GM19463 (cell line): ENCODE measurements at regions not wholly inside any gene's neighbourhood (a gene's known extent, or its start where the extent isn't known, plus 50 kb on each side); places are given as distances from the start of the nearest gene placed in this dataset.
"Not testable (repeated sequence)": the region's sequence is repeated elsewhere in the genome, so short reads cannot be mapped to it uniquely, and the experiment has no call there.

Source experiments
- ATAC-seq: cut with Tn5 transposase; IDR thresholded peaks from one replicate; pipeline ENCODE4 v1.9.1; 2021; ENCODE audit warnings: mild to moderate bottlenecking, moderate library complexity; ENCODE audit not compliant: unreplicated experiment

DNA sequence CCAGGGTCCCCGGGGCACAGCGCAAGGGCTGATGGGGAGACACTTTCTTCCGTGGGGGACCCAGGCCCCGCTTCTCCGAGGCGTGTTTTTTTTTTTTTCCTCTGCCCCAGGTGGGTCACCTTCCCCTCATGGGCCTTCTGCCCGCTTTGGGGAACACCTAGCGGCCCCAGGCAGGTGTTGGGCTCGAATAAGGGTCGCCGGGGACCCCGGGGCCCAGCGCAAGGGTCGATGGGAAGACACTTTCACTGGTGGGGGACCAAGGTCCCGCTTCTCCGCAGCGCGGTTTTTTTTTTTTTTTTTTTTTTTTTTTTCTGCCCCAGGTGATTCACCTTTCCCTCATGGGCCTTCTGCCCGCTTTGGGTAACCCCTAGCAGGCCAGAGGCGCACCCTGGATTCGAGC, 193.8 kb downstream of the POTEG start:
- ATAC-seq, result not testable (repeated sequence)

DNA sequence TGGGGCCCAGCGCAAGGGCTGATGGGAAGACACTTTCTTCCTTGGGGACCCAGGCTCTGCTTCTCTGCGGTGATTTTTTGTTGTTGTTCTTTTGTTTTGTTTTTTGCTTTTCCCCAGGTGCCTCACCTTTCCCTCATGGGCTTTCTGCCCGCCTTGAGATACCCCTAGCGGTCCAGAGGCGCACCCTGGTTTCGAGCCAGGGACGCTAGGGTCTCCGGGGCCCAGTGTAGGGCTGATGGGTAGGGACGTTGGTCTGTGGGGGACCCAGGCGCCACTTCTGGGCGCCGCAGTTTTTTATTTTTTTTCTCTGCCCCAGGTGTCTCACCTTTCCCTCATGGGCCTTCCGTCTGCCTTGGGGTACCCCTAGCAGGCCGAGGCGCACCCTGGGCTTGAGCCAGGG, 192.7 kb downstream of the POTEG start:
- not testable (repeated sequence) for ATAC-seq

DNA sequence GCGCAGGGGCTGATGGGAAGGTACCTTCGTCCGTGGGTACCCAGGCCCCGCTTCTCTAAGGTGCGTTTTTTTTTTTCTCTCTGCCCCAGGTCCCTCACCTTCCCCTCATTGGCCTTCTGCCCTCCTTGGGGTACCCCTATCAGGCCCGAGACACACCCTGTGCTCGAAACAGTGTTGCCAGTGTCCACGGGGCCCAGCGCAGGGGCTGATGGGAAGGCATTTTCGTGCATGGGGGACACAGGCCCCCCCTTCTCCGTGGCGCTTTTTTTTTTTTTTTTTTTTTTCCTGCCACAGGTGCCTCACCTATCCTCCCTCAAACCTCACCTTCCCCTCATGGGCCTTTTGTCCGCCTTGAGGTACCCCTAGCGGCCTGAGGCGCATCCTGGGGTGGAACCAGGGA, 191.6 kb downstream of the POTEG start:
- not testable (repeated sequence) for ATAC-seq

DNA sequence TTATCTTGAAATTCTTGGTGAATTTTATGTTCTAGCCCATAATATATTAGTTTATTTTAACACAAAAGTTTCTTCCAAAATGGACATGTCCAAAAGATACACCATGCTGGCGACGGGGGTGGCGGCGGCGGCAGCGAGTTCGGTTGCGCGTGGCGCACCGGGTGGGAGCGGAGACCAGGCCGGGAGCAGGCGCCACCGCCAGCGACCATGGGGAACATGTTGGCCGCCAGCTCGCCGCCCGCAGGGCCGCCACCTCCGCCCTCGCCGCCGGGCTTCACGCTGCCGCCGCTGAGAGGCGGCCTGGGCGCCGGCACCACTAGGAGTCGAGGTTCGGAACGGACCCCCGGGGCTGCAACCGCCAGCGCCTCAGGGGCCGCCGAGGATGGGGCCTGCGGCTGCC, 167.2 kb downstream of the POTEG start:
- not testable (repeated sequence) for ATAC-seq

DNA sequence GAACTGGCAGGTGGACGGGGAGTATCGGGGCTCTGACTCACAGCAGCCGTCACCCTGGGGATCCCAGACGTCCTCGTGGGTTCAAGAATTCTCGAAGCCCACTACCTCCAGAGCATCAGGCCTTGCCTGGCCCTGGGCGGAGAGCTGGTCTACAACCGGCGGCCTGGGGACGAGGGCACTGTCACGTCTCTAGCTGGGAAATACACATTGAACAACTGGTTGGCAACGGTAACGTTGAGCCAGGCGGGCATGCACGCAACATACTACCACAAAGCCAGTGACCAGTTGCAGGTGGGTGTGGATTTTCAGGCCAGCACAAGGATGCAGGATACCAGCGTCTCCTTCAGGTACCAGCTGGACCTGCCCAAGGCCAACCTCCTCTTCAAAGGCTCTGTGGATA, 166.5 kb downstream of the POTEG start:
- not testable (repeated sequence) for ATAC-seq

DNA sequence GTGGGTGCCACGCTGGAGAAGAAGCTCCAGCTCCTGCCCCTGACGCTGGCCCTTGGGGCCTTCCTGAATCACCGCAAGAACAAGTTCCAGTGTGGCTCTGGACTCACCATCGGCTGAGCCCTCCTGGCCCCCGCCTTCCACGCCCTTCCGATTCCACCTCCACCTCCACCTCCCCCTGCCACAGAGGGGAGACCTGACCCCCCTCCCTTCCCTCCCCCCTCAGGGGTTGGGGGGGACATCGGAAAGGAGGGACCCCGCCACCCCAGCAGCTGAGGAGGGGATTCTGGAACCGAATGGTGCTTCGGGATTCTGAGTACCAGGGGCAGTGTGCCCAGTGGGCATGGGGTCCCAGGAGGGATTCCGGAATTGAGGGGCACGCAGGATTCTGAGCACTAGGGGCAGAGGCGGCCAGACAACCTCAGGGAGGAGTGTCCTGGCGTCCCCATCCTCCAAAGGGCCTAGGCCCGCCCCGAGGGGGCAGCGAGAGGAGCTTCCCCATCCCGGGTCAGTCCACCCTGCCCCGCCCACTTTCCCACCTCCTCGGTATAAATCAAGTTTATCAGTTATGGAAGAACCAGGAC, 166.0 kb downstream of the POTEG start:
- not testable (repeated sequence) for ATAC-seq

DNA sequence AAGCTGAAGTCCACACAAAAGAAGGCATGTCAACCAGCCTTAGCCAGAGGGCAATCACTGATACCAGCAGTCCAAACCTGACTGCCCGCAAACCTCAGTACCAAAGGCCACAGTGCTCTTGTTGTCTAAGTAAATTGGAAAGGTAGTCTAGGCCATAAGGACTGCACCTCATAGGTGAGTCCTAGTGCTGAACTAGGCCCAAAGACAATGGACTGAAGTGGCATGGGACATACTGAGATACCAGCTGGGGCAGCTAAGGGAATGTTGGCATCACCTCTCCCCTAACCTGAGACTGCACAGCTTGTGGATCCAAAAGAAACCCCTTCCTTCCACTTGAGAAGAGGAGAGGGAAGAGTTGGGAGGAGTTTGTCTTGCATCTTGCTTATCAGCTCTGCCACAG, 161.9 kb downstream of the POTEG start:
- ATAC-seq, result not testable (repeated sequence)

DNA sequence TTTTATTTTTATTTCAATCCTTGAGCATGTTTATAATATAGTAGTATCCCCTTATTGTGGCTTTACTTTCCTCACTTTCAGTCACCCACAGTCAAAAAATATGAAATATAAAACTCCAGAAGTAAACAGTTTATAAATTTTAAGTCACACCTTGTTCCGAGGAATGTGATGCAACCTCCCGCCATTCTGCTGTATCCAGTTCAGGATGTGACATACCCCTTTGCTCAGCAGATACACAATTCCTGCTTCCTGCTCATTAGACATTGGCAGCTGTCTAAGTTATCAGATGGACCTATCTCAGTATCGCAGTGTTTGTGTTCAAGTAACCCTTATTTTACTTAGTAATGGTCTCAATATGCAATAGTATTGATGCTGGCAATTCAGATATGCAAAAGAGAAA, 144.5 kb downstream of the POTEG start:
- not testable (repeated sequence) for ATAC-seq

DNA sequence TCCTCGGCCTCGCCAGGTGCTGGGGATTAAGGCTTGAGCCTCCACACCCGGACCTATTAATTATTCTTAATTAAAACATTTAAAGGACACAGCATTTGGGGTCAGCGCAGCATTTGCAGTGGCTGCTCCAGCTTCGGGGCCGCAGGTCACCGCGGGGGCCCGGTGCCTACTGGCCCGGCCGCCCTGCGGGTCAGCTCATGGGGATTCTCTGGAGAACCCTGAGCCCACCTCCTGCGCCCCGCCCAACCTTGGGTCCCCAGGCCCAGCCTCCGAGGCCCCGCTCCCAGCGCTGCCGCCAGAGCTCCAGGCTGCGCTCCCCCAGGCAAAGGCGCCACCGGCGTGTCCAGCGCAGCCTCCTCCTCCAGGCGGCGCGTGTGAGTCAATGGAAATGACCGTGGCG, 133.9 kb downstream of the POTEG start:
- not testable (repeated sequence) for ATAC-seq

DNA sequence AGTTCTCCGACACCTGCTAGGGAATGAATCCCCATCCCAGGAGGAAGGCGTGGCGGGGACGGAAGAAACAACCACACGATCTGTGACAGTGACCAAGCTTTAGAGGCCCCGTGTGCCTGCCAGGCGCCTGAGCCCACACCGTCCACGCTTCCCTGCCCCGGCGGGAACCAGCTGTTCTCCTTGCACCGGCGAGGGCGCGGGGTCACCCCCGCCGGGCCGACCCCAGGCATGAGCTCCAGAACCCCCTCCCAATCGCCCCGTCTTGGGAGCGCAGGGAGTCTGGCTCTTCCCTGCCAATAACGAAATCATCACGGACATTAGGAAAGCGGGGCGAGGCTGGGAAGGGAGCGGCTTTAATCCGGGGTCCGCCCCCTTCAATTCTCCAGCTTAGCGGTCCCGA, 133.3 kb downstream of the POTEG start:
- ATAC-seq, result not testable (repeated sequence)

DNA sequence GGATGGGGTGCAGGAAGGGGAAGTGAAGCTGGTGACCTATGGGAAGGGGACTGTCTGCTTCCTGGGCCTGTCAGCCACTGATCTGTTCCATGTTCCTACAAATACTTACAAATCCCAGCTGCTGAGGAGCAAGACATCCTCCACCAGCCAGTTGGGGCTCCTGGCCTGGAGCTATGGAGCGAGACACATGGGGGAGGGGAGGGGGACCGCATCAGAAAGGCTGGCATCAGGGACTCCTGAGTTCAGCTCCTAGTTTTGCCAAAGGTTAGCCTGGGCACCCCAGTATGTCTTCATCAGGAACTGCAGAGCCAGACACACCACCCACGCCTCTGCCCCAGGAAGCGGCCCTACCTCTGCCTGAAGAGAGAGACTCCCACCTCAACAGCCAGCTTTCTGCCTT, 130.3 kb downstream of the POTEG start:
- not testable (repeated sequence) for ATAC-seq

DNA sequence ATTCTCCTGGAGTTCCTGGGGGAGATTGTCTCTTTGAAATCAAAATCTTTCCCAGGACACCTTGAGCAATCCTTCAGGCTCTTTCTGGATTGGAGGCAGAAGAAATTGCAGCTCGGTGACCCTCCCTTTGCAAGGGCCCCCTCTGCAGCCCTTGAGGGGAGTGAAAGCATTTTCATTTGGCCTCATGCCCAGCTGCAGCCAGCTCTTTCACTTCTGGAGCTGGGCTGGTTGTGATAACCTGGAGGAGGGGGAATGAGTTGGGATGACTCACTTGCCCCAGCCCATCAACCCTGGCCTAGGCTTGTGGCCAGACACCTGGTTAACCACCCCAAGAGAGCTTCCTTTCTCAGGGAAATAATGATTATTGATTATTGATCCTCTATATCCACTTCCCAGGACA, 129.7 kb downstream of the POTEG start:
- not testable (repeated sequence) for ATAC-seq

DNA sequence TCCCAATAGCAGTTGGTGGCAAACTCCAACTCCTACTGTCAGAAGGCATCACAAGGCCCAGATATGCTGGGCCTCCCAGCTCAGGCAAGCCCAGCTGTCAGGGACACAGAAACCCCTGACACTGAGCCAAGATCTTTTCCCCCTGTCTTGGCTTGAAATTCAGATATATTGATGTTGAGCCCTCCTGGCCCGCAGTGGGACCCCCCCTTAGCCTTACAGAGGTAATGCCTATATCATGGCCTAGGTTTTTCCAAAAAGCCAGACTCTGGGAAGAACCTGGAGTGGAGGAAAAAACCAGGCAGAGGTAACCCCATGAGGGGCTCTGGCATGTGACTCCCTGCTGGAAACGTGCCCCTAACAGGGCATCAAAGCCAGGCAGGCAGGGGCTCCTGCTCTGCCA, 129.2 kb downstream of the POTEG start:
- ATAC-seq, result not testable (repeated sequence)

DNA sequence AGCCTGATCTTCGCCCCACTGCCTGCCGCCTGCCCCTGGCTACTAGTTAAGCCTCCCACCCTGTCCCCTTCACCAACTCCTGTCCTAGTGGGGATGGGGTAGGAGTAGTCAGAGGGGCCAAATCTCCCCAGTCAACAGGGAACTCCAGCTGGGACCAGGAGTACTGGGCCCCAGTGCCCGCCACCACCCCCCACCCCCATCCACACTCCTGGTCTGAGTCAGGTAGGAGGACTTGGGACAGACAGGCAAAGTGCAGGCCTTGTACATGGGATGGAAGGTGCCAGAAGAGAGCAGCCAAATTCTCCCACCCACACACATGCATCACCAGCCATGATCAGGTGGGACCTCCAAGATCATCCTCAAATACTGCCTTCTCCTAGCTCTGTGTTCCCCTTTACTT, 128.4 kb downstream of the POTEG start:
- not testable (repeated sequence) for ATAC-seq

DNA sequence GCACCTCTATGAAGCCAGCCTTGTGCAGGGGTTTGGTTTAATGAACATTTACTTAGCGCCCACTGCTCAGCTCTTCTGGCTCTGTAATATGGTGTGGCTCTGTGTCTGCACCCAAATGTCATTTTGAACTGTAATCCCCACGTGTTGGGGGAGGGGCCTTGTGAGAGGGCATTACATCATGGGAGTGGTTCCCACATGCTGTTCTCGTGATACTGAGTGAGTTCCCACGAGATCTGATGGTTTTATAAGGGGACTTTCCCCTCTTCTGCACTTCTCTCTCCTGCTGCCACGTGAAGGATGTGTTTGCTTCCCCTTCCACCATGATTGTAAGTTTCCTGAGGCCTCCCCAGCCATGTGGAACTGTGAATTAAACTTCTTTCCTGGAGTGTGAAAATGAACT, 127.7 kb downstream of the POTEG start:
- not testable (repeated sequence) for ATAC-seq

DNA sequence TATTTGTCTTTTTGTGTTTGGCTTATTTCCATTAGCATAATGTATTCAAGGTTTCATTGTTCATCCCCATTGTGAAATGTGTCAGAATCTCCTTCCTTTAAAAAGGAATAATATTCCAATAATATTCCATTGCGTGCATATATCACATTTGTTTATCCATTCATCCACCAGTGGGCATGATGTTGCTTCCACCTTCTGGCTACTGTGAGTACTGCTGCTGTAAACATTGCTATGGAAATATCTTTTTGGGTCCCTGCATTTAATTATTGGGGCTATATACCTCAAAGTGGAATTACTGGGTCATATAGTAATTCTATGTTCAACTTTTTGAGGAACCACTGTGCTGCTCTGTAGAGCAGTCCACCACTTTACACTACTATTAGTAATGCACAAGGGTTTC, 123.1 kb downstream of the POTEG start:
- ATAC-seq, result not testable (repeated sequence)

DNA sequence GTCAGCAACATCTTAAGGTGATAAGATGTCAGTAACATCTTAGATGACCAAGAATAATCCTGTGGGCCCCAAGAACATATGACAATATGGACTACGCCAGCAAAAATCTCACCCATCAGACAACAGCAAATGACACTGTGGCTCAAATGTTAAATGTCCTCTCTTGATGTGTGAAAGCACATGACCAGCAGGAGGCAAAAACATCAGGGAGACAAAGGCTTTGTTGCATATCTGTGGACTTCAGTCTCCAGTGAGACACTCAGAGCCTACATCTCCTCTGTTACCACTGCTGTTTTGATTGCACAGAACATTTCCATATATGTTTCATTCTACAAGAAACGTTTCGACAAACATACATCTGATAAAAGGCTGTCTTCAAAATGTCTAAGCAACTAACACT, 103.5 kb downstream of the POTEG start:
- not testable (repeated sequence) for ATAC-seq

DNA sequence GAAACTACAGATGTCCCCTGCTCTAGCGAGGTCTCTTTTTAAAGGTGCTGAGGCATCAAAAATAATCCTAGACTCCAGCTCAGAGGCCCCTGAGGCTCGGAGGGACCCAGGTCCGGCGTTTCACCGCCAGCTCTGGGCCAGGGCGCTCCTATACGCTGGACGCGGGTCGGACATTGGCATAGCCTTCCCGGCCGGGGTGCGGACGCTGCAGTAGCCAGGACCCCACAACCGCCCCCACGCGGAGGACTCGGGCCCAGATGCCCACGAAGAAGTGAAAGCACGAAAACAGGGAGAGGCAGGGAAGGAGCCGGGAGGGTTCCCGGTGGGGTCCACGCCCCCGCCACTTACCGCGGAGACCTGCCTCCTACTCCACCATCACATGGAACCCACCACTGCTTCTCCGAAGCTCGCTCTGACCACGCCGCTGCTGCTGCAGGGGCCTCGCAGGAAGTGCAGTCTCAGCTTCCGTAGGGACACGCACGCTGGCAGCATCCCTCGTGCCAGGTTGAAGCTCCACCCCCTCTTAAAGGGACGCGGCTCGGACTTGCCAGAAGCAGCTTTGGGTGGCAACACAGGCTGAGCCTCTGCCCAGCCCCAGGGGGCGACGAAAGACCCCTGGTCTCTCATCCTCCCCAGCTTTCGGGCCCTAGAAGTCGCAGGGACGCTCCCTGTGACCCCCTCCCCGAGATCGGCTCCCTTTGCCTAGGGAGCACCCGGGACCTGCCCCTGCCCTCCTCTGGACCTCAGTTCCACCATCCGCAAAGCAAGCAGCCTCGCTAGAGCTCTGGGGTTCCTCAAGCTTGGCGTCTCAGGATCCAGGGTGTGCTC, 96.7 kb downstream of the POTEG start:
- ATAC-seq, result peak; percentile 88

DNA sequence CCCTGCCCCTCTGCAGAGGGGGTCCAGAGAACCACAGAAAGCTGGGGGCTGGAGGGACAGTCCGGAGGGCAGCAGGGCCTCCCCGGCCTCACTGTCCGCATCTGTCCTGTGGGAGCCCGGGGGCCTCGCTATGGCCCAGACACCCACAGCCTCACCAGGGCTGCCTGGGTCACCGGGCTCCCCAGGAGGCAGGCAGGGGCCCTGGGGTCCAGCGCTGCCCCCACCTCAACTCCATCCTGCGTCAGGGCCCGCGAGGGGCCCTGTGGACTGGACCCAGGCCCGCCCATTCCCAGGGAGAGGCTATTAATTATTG, 96.1 kb downstream of the POTEG start:
- ATAC-seq, result not testable (repeated sequence)

DNA sequence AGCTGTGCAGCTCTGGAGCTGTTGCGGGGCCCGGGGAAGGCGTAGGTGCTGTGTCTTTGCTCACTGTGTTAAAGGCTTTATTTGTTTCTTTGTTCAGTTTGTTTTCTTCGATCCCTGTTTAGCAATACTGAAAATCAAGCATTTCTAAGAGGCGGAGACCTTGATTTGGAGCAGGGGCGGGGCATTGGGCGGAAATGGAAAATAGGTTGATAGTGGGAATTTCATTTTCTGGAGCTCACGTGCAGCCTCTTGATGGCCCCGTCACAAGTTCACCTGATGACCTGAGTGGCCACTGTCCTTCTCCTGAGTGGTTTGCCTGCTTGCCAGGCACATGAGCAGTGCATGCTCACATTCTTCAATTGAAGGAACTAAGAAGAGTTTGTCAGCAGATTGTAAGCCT, 93.2 kb downstream of the POTEG start:
- ATAC-seq, result not testable (repeated sequence)

DNA sequence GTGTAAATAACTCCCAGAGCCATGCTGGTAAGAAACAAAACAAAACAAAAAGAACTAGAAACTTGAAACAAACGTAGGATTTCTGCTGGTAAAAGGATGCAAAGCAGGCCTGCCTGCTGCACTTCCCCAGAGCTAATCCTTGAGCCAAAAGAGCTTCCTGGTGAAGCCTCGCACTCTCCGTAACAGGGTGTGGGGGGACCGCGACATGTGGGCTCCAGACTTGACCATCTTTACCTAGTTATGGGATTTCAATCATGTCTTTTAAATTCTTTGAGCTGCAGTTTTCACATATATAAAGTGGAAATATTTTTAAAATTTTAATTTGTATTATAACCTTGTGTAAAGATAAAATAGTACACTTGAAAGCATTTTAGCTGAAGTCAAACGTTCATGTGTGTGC, 92.5 kb downstream of the POTEG start:
- not testable (repeated sequence) for ATAC-seq

DNA sequence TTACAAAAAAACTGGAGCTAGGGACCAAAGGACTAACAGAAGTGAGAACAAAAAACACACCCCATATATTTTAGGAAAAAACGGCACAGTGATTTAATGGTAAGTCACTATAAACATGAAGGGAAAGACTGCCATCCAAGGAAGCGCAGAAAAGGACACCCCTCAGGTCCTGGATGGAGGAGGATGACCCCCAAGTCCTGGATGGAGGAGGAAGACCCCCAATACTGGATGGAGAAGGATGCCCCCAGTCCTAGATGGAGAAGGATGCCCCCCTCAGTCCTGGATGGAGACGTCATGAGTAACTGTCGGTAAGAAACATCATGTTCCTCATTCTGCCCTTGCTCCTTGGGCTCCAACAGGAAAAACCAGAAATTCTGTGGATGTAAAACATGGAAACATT, 89.9 kb downstream of the POTEG start:
- not testable (repeated sequence) for ATAC-seq

DNA sequence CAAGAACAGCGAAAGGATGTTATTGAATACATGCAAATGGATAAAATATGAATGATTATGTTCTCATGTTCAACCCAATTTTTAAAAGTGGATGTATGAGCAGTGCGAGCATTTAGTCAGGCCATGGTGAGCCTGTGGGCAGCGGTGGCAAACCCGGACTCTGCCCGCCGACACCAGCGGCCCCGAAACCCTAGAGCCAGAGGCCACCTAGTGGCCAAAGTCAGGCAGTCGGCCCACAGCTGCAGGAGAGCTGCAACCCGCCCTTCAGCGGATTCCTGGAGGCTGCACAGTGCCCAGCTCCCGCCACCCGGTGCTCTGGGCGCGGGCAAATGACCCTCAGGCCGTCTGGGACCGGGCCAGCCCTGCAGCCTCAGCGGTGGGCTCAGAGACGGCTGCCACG, 89.5 kb downstream of the POTEG start:
- not testable (repeated sequence) for ATAC-seq
